Lung (tissue), 11 donors: ENCODE measurements at regions not wholly inside any gene's neighbourhood (a gene's known extent, or its start where the extent isn't known, plus 50 kb on each side); places are given as distances from the start of the nearest gene placed in this dataset.
A peak's percentile ranks its signal among the peaks of the same experiment; 100 is the strongest.

Experiments used
- ATAC-seq: fragments of 200-7000 bp; cut with Tn5 transposase; one replicate; pipeline ENCODE4 v1.9.1; 2020; ENCODE audit warnings: moderate number of reproducible peaks; ENCODE audit not compliant: insufficient read depth, low FRiP score
- DNase-seq, 3 donors: peaks; one replicate each; pipeline ENCODE4 v3.0.0-alpha.2; 2013 to 2017
- H3K27ac ChIP-seq, 2 donors: one replicate each; pipeline ENCODE4 v1.5.1; 2013; ENCODE audit warnings: mild to moderate bottlenecking in 2 of 2, moderate library complexity in 2 of 2, control low read depth in 1 of 2, inconsistent platforms in 1 of 2, low read depth in 1 of 2, low read length in 1 of 2
- H3K27me3 ChIP-seq, 3 donors: one replicate each; pipeline ENCODE4 v1.5.1; 2013; ENCODE audit warnings: low read length in 2 of 3; ENCODE audit not compliant: control insufficient read depth in 3 of 3, insufficient read depth in 3 of 3
- H3K36me3 ChIP-seq, 4 donors: one replicate each; pipeline ENCODE4 v1.5.1; 2013; ENCODE audit warnings: low read length in 4 of 4, mild to moderate bottlenecking in 1 of 4, moderate library complexity in 1 of 4; ENCODE audit not compliant: control insufficient read depth in 4 of 4, insufficient read depth in 4 of 4
- H3K4me1 ChIP-seq, 5 donors: one replicate each; pipeline ENCODE4 v1.5.1; 2013; ENCODE audit warnings: low read length in 5 of 5, mild to moderate bottlenecking in 2 of 5, moderate library complexity in 1 of 5; ENCODE audit not compliant: control insufficient read depth in 5 of 5, insufficient read depth in 5 of 5
- H3K4me3 ChIP-seq: one replicate; pipeline ENCODE4 v1.5.1; 2013; ENCODE audit warnings: mild to moderate bottlenecking, control low read depth, moderate library complexity
- H3K9ac ChIP-seq, 2 donors: one replicate each; pipeline ENCODE4 v1.5.1; 2013; ENCODE audit warnings: low read length in 2 of 2, control low read depth in 1 of 2; ENCODE audit not compliant: insufficient read depth in 1 of 2
- H3K9me3 ChIP-seq, 4 donors: one replicate each; pipeline ENCODE4 v1.5.1; 2013; ENCODE audit warnings: low read length in 3 of 4, mild to moderate bottlenecking in 1 of 4, moderate library complexity in 1 of 4; ENCODE audit not compliant: control insufficient read depth in 4 of 4, insufficient read depth in 3 of 4
- WGBS, 2 donors: extraction: QIAGEN DNeasy Blood & Tissue Kit; methylation state at CpG; one replicate each; pipeline ENCODE4 v1.1.7; 2013; 5-methylcytosine and 5-hydroxymethylcytosine counted together
- TF ChIP-seq, protein P1 (sequence below): IDR thresholded peaks from 2 replicates; pipeline ENCODE4 v1.5.1; 2012; ENCODE audit warnings: mild to moderate bottlenecking; ENCODE audit errors: control extremely low read depth, extremely low read depth
- donor health status: control.
- donor health status: control.
- donor health status: Bipolar disorder and iron deficiency.
- donor health status: healthy.
- donor health status: DM: yes; HTN: yes; CAD: no.

- Histone ChIP-seq H3K36me3 (no peaks in the 10 kb centered on the region), H3K9ac (no peak overlapping the region), H3K4me3 (no peak overlapping the region), H3K9me3 (no peaks in the 10 kb centered on the region), H3K27ac (no peak overlapping the region), H3K27me3 (no peaks in the 10 kb centered on the region), H3K4me1 (peaks cover 0 to 9% (median 0%) of the 10 kb centered on the region in 5 donors)
- TF ChIP-seq, protein P1, sequence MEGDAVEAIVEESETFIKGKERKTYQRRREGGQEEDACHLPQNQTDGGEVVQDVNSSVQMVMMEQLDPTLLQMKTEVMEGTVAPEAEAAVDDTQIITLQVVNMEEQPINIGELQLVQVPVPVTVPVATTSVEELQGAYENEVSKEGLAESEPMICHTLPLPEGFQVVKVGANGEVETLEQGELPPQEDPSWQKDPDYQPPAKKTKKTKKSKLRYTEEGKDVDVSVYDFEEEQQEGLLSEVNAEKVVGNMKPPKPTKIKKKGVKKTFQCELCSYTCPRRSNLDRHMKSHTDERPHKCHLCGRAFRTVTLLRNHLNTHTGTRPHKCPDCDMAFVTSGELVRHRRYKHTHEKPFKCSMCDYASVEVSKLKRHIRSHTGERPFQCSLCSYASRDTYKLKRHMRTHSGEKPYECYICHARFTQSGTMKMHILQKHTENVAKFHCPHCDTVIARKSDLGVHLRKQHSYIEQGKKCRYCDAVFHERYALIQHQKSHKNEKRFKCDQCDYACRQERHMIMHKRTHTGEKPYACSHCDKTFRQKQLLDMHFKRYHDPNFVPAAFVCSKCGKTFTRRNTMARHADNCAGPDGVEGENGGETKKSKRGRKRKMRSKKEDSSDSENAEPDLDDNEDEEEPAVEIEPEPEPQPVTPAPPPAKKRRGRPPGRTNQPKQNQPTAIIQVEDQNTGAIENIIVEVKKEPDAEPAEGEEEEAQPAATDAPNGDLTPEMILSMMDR = no peak
- ATAC-seq (no peak), DNase-seq (peak in 2 of 3 donors; percentile 33 to 47)
- WGBS, 2 donors = 35 to 58% methylated on average over 2 of the region's 2 CpGs
Observed at GRCh38 chr6:74250161-74250818, 554.3 kb downstream of the CD109 start.

DNA sequence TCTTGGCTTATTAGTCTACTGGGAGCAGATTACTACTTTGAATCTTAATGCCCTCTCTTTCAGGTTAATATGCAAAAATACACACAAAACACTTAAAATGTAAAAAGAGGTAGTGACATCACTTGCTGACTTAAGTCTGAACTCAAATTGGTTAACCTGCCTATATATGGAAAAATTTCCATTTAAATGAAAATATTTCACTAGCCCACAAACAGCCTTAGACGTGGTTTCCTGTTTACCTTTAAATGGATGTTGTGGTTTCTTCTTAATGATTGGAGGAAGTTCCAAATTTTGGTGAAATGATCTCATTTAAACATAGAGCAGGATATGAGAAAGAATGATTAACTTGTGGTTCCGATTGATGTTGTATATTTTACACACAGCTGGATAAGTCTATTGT, 553.7 kb downstream of the CD109 start:
- WGBS, 2 donors = 35% methylated on average over 2 of the region's 2 CpGs
- no peak overlapping the region for H3K4me3 ChIP-seq
- peaks cover 0 to 9% (median 0%) of the 10 kb centered on the region in 5 donors for H3K4me1 ChIP-seq
- H3K9ac ChIP-seq = no peak overlapping the region
- TF ChIP-seq, protein P1 = no peak
- no peak for ATAC-seq
- H3K9me3 ChIP-seq = no peaks in the 10 kb centered on the region
- no peaks in the 10 kb centered on the region for H3K27me3 ChIP-seq
- no peak for DNase-seq
- no peak overlapping the region for H3K27ac ChIP-seq
- H3K36me3 ChIP-seq = no peaks in the 10 kb centered on the region

DNA sequence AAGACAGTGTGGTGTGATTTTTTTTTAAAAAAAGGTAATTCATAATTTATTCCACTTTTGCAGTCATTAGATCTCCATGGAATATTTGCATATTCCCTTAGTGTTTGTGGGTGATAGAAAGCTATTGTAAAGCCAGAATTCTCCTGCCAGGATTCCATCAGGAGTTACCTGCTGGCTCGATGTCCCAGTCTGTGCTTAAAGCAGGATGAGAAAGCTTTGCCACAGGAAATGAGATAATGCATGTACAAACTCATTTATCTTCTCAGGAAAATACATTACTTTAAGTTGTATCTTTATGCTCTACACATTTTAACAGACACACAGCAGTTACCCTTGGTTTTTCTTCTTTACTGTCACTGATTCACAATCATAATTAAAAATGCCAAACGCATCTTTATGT, 553.0 kb downstream of the CD109 start:
- no peaks in the 10 kb centered on the region for H3K27me3 ChIP-seq

More for the DNA sequence above, 553.0 kb downstream of the CD109 start:
- WGBS, 2 donors = 54 to 57% methylated on average over 2 of the region's 2 CpGs
- no peak for ATAC-seq
- DNase-seq = no peak
- TF ChIP-seq, protein P1 = no peak
- Histone ChIP-seq H3K4me1 (peaks cover 0 to 9% (median 0%) of the 10 kb centered on the region in 5 donors), H3K27ac (no peak overlapping the region), H3K4me3 (no peak overlapping the region), H3K9ac (no peak overlapping the region), H3K36me3 (no peaks in the 10 kb centered on the region), H3K9me3 (peaks cover 0 to 2% (median 0%) of the 10 kb centered on the region in 4 donors)
